Activated naive CD8-positive, alpha-beta T cell treated with anti-CD3 and anti-CD28 coated beads for 36 hours (primary cell): ENCODE measurements at regions not wholly inside any gene's neighbourhood (a gene's known extent, or its start where the extent isn't known, plus 50 kb on each side); places are given as distances from the start of the nearest gene placed in this dataset.
"Not testable (repeated sequence)": the region's sequence is repeated elsewhere in the genome, so short reads cannot be mapped to it uniquely, and the experiment has no call there.

Source experiments
- DNase-seq: peaks from one replicate; pipeline ENCODE4 v3.0.0; 2021
- H3K27ac Mint-ChIP-seq: one replicate; pipeline ENCODE4 v1.8.0; 2022; ENCODE audit warnings: mild to moderate bottlenecking, moderate library complexity, mixed read lengths
- H3K27me3 Mint-ChIP-seq: one replicate; pipeline ENCODE4 v1.8.0; 2022; ENCODE audit warnings: mild to moderate bottlenecking, mixed read lengths
- H3K36me3 Mint-ChIP-seq: one replicate; pipeline ENCODE4 v1.8.0; 2021; ENCODE audit warnings: mild to moderate bottlenecking, mixed read lengths
- H3K4me1 Mint-ChIP-seq: one replicate; pipeline ENCODE4 v1.8.0; 2021; ENCODE audit warnings: mixed read lengths
- H3K4me3 Mint-ChIP-seq: one replicate; pipeline ENCODE4 v1.8.0; 2022; ENCODE audit warnings: mild to moderate bottlenecking, moderate library complexity, mixed read lengths
- H3K9me3 Mint-ChIP-seq: one replicate; pipeline ENCODE4 v1.8.0; 2022; ENCODE audit warnings: mixed read lengths

GRCh38 chr11:45410391-45411227, 124.5 kb upstream of the SYT13 start:
- Mint-ChIP-seq H3K27ac (no peak overlapping the region), H3K9me3 (no peaks in the 10 kb centered on the region)

DNA sequence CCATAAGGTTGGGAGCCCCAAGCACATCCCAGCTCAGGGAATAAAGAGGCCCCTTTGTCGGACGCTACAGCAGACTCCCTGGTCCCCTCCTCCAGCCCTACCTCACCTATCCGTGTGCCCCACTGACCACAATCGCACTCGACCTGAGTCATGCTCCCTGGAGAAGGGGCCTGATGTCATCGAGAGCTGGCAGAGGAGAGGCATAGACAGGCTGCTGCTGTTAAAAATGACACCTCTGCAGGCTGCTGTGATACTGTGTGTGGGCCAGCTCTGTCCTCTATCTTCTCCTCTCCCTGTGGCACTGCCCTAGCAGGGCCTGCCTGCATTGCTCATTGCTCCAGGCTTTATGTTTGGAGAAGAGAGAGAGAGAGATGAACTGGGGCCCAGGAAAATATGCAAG, 123.4 kb upstream of the SYT13 start:
- no peak for DNase-seq
- no peak overlapping the region for H3K27ac Mint-ChIP-seq
- no peaks in the 10 kb centered on the region for H3K9me3 Mint-ChIP-seq
- no peak overlapping the region for H3K4me3 Mint-ChIP-seq
- H3K4me1 Mint-ChIP-seq, result no peaks in the 10 kb centered on the region
- H3K27me3 Mint-ChIP-seq, result peaks cover 36% of the 10 kb centered on the region
- H3K36me3 Mint-ChIP-seq, result no peaks in the 10 kb centered on the region

More at GRCh38 chr11:45410391-45411227, 124.5 kb upstream of the SYT13 start:
- Mint-ChIP-seq H3K27me3 (peaks cover 36% of the 10 kb centered on the region), H3K4me1 (no peaks in the 10 kb centered on the region), H3K4me3 (no peak overlapping the region), H3K36me3 (no peaks in the 10 kb centered on the region)
- DNase-seq, result no peak

GRCh38 chr11:45407226-45407625, 121.1 kb upstream of the SYT13 start:
- Mint-ChIP-seq H3K9me3 (no peaks in the 10 kb centered on the region), H3K27ac (no peak overlapping the region), H3K4me1 (no peaks in the 10 kb centered on the region), H3K27me3 (peaks cover 21% of the 10 kb centered on the region), H3K36me3 (no peaks in the 10 kb centered on the region), H3K4me3 (no peak overlapping the region)
- DNase-seq, result no peak

- no peaks in the 10 kb centered on the region for H3K36me3 Mint-ChIP-seq
- peaks cover 12% of the 10 kb centered on the region for H3K27me3 Mint-ChIP-seq
- H3K9me3 Mint-ChIP-seq, result no peaks in the 10 kb centered on the region
- H3K4me3 Mint-ChIP-seq, result no peak overlapping the region
- DNase-seq, result no peak
- H3K27ac Mint-ChIP-seq, result no peak overlapping the region
- no peaks in the 10 kb centered on the region for H3K4me1 Mint-ChIP-seq
These were observed 120.0 kb upstream of the SYT13 start for GRCh38 chr11:45405916-45406670.

- not testable (repeated sequence) for H3K27ac Mint-ChIP-seq, H3K4me3 Mint-ChIP-seq, H3K4me1 Mint-ChIP-seq, H3K36me3 Mint-ChIP-seq, H3K27me3 Mint-ChIP-seq, H3K9me3 Mint-ChIP-seq, DNase-seq
These were observed 117.4 kb upstream of the SYT13 start for GRCh38 chr11:45403521-45403920.

DNA sequence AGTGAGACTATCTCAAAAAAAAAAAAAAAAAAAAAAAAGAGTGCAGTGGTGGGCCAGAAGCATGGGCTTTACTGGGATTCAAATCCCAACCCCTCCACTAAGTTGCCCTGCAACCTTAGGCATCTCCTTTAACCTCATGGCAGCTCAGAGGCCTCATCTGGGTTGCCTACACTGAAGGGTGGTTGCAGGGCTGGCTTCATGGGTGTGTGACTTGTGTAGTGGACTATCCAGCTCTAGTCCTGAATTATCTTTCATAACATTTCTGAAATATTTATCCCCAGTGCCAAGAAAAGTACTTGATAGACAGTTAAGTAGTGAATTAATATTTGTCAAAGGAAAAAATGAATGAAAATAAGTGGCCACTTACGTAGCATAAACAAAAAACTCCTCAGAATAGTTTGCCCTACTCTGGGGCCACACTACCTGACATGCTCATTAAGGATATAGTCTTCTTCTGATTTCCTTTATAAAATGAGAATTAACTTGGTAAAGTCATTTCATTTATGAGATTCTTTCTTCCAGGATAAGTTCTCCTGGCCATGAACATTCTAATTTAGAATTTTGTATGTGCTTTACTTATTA, 116.0 kb upstream of the SYT13 start:
- Mint-ChIP-seq H3K27me3 (no peaks in the 10 kb centered on the region), H3K36me3 (no peaks in the 10 kb centered on the region), H3K4me3 (no peak overlapping the region), H3K4me1 (no peaks in the 10 kb centered on the region), H3K9me3 (no peaks in the 10 kb centered on the region), H3K27ac (no peak overlapping the region)
- DNase-seq, result no peak

DNA sequence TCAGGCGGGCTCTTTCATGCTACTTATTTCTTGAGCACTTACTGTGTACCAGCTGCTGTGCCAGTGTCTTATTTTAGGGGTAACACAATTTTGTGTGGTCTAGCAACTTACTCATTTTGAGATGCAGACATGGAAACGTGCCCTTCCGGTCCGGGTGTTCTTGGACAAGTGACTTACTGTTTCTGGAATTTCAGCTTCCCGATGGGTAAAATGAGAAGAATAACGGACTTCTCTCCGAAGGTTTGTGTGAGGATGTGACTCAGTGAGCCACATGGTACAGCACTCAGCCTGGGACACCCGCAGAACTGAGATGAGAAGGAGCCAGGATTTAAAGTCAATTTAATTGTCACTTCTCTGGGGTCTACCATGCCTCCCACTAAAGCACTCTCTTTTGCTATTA, 114.5 kb upstream of the SYT13 start:
- DNase-seq, result no peak
- Mint-ChIP-seq H3K27ac (no peak overlapping the region), H3K9me3 (no peaks in the 10 kb centered on the region), H3K36me3 (no peaks in the 10 kb centered on the region), H3K4me3 (no peak overlapping the region), H3K4me1 (no peaks in the 10 kb centered on the region), H3K27me3 (peaks cover 4% of the 10 kb centered on the region)

- Mint-ChIP-seq H3K36me3 (no peaks in the 10 kb centered on the region), H3K27me3 (peaks cover 4% of the 10 kb centered on the region), H3K9me3 (no peaks in the 10 kb centered on the region), H3K27ac (no peak overlapping the region), H3K4me1 (no peaks in the 10 kb centered on the region), H3K4me3 (no peak overlapping the region)
- DNase-seq, result no peak
These were observed 113.0 kb upstream of the SYT13 start for GRCh38 chr11:45399166-45399565.

DNA sequence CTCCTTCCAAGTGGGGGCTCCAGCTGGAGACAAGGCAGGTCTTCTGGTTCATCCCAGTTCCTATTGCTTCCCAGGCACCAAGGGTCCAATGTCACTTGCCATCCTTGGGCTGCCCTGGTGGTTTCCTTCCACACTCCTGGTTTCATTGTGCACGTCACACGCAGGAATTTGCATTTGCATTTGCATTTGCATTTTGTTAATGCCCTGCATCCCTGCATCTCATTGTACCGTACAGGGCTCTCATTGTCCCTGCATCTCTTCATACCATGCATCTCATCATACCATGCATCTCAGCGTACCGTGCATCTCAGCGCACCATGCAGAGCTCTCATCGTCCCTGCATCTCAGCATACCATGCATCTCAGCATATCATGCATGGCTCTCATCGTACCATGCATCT, 112.2 kb upstream of the SYT13 start:
- no peak for DNase-seq
- Mint-ChIP-seq H3K27ac (no peak overlapping the region), H3K9me3 (no peaks in the 10 kb centered on the region), H3K27me3 (peaks cover 4% of the 10 kb centered on the region), H3K4me3 (no peak overlapping the region), H3K4me1 (no peaks in the 10 kb centered on the region), H3K36me3 (no peaks in the 10 kb centered on the region)

DNA sequence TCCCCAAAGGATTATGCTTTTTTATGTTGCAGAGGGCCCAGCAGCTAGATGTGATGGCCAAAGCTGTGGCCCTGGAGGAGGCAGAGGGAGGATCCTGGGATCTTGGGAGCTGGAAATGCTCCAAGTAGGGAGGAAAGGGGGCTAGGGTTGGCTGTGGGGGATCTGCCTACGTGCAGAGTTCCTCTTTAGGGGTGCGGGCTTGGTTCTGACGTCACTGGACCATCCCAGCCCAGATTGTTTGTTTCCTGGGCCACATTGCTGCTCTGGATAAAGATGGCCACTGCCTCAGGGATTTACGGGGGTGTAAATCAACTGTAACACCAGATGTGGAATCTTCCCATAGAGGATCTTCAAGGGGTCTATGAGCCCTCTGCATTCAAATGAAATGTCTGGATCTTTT, 110.3 kb upstream of the SYT13 start:
- Mint-ChIP-seq H3K4me1 (no peaks in the 10 kb centered on the region), H3K27me3 (peaks cover 4% of the 10 kb centered on the region), H3K4me3 (no peak overlapping the region), H3K36me3 (no peaks in the 10 kb centered on the region), H3K27ac (no peak overlapping the region), H3K9me3 (no peaks in the 10 kb centered on the region)
- DNase-seq, result no peak

DNA sequence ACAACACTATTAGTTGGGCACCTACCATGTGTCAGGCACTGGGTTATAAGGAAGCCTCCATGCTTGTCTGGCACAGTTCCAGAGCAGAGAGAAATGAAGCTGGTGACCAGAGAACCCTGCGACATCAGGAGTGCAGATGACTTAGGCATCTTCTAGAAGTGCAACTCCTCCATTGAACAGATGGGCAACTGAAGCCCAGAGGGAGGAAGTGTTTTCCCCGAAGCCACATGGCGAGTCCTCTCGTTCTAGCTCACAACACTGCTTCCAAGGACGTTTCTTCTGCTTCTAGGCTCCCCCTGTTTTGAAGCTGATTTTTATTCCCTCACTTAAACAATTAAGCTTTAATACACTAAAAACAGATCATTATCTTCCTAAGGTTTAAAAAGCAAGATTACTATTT, 109.8 kb upstream of the SYT13 start:
- H3K4me3 Mint-ChIP-seq, result no peak overlapping the region
- H3K27ac Mint-ChIP-seq, result no peak overlapping the region
- H3K36me3 Mint-ChIP-seq, result no peaks in the 10 kb centered on the region
- no peaks in the 10 kb centered on the region for H3K9me3 Mint-ChIP-seq
- H3K27me3 Mint-ChIP-seq, result peaks cover 4% of the 10 kb centered on the region
- no peaks in the 10 kb centered on the region for H3K4me1 Mint-ChIP-seq
- DNase-seq, result no peak

GRCh38 chr11:45395421-45395820, 109.3 kb upstream of the SYT13 start:
- DNase-seq, result no peak
- Mint-ChIP-seq H3K4me3 (no peak overlapping the region), H3K36me3 (no peaks in the 10 kb centered on the region), H3K27ac (no peak overlapping the region), H3K9me3 (no peaks in the 10 kb centered on the region), H3K27me3 (peaks cover 4% of the 10 kb centered on the region), H3K4me1 (no peaks in the 10 kb centered on the region)

DNA sequence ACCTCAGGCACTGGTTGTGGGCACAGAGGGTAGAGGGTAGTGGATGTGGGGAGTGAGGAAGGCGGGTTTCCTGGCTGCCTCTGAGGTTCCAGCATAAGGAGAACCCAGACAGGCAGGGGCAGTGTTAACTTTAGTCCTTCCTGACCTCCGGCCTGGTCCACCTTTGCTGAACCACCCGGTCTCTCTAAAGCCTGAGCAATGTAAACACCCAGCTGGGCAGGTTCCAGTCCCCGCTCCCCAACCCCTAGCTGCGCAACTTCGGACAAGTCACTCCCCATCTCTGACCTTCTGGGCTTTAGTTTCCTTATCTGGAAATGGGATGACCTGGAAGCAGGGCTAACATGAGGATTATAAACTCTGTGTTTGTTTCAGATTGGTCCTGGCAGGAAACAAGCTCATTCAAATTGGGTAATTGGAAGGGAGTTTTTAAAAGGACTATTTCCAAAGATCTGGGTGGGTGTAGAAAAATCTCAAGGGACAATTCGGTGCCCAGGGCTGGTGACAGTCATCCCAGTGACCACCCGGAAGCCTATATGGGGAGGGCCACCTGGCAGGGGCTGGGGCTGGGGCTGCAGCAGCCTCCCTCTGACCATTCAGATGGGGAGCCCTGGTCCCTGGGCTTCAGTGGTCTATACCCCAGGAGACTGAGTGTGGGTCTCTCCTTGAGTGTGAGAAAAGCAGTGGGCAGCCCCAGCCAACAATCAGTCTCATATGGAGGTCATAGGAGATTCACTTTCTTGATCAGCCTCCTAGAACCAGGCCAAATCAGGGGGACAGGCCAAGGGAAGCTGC, 108.3 kb upstream of the SYT13 start:
- H3K36me3 Mint-ChIP-seq, result no peaks in the 10 kb centered on the region
- H3K4me3 Mint-ChIP-seq, result no peak overlapping the region
- no peak for DNase-seq
- H3K4me1 Mint-ChIP-seq, result no peaks in the 10 kb centered on the region
- H3K9me3 Mint-ChIP-seq, result no peaks in the 10 kb centered on the region
- H3K27me3 Mint-ChIP-seq, result peaks cover 4% of the 10 kb centered on the region
- no peak overlapping the region for H3K27ac Mint-ChIP-seq

DNA sequence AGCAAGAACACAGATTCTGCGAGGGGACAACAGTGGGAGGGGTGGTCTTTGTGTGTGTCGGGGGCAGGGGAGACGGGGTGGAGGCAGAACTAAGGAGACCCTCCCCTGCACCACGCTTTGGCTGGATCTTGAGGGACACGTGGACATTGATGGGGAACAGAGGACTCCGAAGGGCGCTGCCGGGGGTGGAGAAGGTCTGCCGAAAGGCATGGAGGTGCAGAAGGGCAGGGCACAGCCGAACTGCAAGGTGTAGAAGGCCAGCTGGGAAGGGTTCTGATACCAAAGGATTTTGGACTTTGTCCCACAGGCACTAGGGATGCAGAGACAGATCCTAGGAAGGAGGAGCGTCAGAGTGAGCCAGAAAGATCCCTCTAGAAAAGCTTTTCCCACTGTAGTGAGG, 107.7 kb upstream of the SYT13 start:
- H3K9me3 Mint-ChIP-seq, result no peaks in the 10 kb centered on the region

GRCh38 chr11:45393334-45393733, 107.2 kb upstream of the SYT13 start:
- Mint-ChIP-seq H3K27ac (no peak overlapping the region), H3K4me1 (no peaks in the 10 kb centered on the region), H3K27me3 (peaks cover 4% of the 10 kb centered on the region), H3K36me3 (no peaks in the 10 kb centered on the region), H3K9me3 (no peaks in the 10 kb centered on the region), H3K4me3 (no peak overlapping the region)
- DNase-seq, result no peak

More for the DNA sequence above, 107.7 kb upstream of the SYT13 start:
- no peaks in the 10 kb centered on the region for H3K36me3 Mint-ChIP-seq
- H3K4me1 Mint-ChIP-seq, result no peaks in the 10 kb centered on the region
- DNase-seq, result no peak
- H3K4me3 Mint-ChIP-seq, result no peak overlapping the region
- peaks cover 4% of the 10 kb centered on the region for H3K27me3 Mint-ChIP-seq
- H3K27ac Mint-ChIP-seq, result no peak overlapping the region
